Left ventricle myocardium inferior (tissue), 1 donor: ENCODE measurements at regions not wholly inside any gene's neighbourhood (a gene's known extent, or its start where the extent isn't known, plus 50 kb on each side); places are given as distances from the start of the nearest gene placed in this dataset.

Source experiments
- DNase-seq: peaks from one replicate; pipeline ENCODE4 v3.0.0-alpha.2; 2020
- H3K27ac ChIP-seq: fragments of 200-600 bp; replicated peaks from 2 replicates; pipeline ENCODE4 v1.8.0; 2021
- H3K27me3 ChIP-seq: fragments of 200-600 bp; 2 replicates; pipeline ENCODE4 v1.8.0; 2021; ENCODE audit warnings: low read depth
- H3K36me3 ChIP-seq: fragments of 200-600 bp; 2 replicates; pipeline ENCODE4 v1.8.0; 2021
- H3K4me1 ChIP-seq: fragments of 200-600 bp; 2 replicates; pipeline ENCODE4 v1.8.0; 2021
- H3K4me3 ChIP-seq: fragments of 200-600 bp; 2 replicates; pipeline ENCODE4 v1.8.0; 2021; ENCODE audit warnings: mild to moderate bottlenecking, moderate library complexity
- H3K9me3 ChIP-seq: fragments of 200-600 bp; replicated peaks from 2 replicates; pipeline ENCODE4 v1.8.0; 2021
- CTCF ChIP-seq: fragments of 200-600 bp; IDR thresholded peaks from 2 replicates; pipeline ENCODE4 v1.8.0; 2021; ENCODE audit warnings: antibody characterized with exemption, mild to moderate bottlenecking, borderline replicate concordance
- intact Hi-C: fragments of 100-400 bp; cut with micrococcal nuclease; formaldehyde crosslinking; loops from one replicate; pipeline ENCODE4 v1.11.0; 2022
- donor health status: DM: no; HTN: yes; CAD: no; lungs with severe emphysema.

GRCh38 chr12:127241072-127241817 lies 1025.7 kb upstream of the TMEM132C start:
- no peak overlapping the region for H3K4me3 ChIP-seq
- H3K27me3 ChIP-seq: peaks cover 26% of the 10 kb centered on the region
- no peaks in the 10 kb centered on the region for H3K36me3 ChIP-seq
- no peak for DNase-seq
- no peaks in the 10 kb centered on the region for H3K9me3 ChIP-seq
- intact Hi-C loops: no loop called here
- no peaks in the 10 kb centered on the region for H3K4me1 ChIP-seq
- no peak overlapping the region for H3K27ac ChIP-seq
- no peak for TF ChIP-seq CTCF

- no peaks in the 10 kb centered on the region for H3K36me3 ChIP-seq
- no peak for DNase-seq
- no peak overlapping the region for H3K4me3 ChIP-seq
- no peak overlapping the region for H3K27ac ChIP-seq
- no peaks in the 10 kb centered on the region for H3K4me1 ChIP-seq
- peaks cover 33% of the 10 kb centered on the region for H3K27me3 ChIP-seq
- no peak for TF ChIP-seq CTCF
- no peaks in the 10 kb centered on the region for H3K9me3 ChIP-seq
- intact Hi-C loops: no loop called here
Observed at GRCh38 chr12:127245009-127245408, 1022.0 kb upstream of the TMEM132C start.

GRCh38 chr12:127245437-127245836 lies 1021.5 kb upstream of the TMEM132C start:
- H3K4me3 ChIP-seq: no peak overlapping the region
- no peaks in the 10 kb centered on the region for H3K4me1 ChIP-seq
- TF ChIP-seq CTCF: no peak
- H3K27me3 ChIP-seq: peaks cover 29% of the 10 kb centered on the region
- no peaks in the 10 kb centered on the region for H3K9me3 ChIP-seq
- no peak for DNase-seq
- H3K36me3 ChIP-seq: no peaks in the 10 kb centered on the region
- intact Hi-C loops: no loop called here
- H3K27ac ChIP-seq: no peak overlapping the region

- H3K27me3 ChIP-seq: peaks cover 22% of the 10 kb centered on the region
- intact Hi-C loops: no loop called here
- no peaks in the 10 kb centered on the region for H3K9me3 ChIP-seq
- H3K4me1 ChIP-seq: no peaks in the 10 kb centered on the region
- H3K27ac ChIP-seq: no peak overlapping the region
- DNase-seq: no peak
- no peaks in the 10 kb centered on the region for H3K36me3 ChIP-seq
- TF ChIP-seq CTCF: no peak
- H3K4me3 ChIP-seq: no peak overlapping the region
Observed at GRCh38 chr12:127247937-127248336, 1019.0 kb upstream of the TMEM132C start.

GRCh38 chr12:127249428-127249827 lies 1017.5 kb upstream of the TMEM132C start:
- no peak for TF ChIP-seq CTCF
- DNase-seq: no peak
- H3K27me3 ChIP-seq: peaks cover 20% of the 10 kb centered on the region
- no peaks in the 10 kb centered on the region for H3K9me3 ChIP-seq
- intact Hi-C loops: no loop called here
- H3K36me3 ChIP-seq: no peaks in the 10 kb centered on the region
- H3K4me1 ChIP-seq: no peaks in the 10 kb centered on the region
- no peak overlapping the region for H3K27ac ChIP-seq
- no peak overlapping the region for H3K4me3 ChIP-seq
